Lung (tissue), 10 donors: ENCODE measurements at regions not wholly inside any gene's neighbourhood (a gene's known extent, or its start where the extent isn't known, plus 50 kb on each side); places are given as distances from the start of the nearest gene placed in this dataset. TPM values are rescaled to one million over a fixed set of nuclear protein-coding genes. Genes with fewer than 3 reads are reported as not detected.
A peak's percentile ranks its signal among the peaks of the same experiment; 100 is the strongest.
"Not testable (repeated sequence)": the region's sequence is repeated elsewhere in the genome, so short reads cannot be mapped to it uniquely, and the experiment has no call there.

Experiments used
- ATAC-seq: fragments of 200-7000 bp; cut with Tn5 transposase; one replicate; pipeline ENCODE4 v1.9.1; 2020; ENCODE audit warnings: moderate number of reproducible peaks; ENCODE audit not compliant: insufficient read depth, low FRiP score
- DNase-seq, 3 donors: peaks; one replicate each; pipeline ENCODE4 v3.0.0-alpha.2; 2013 to 2017
- H3K27ac ChIP-seq, 2 donors: one replicate each; pipeline ENCODE4 v1.5.1; 2013; ENCODE audit warnings: mild to moderate bottlenecking in 2 of 2, moderate library complexity in 2 of 2, control low read depth in 1 of 2, inconsistent platforms in 1 of 2, low read depth in 1 of 2, low read length in 1 of 2
- H3K27me3 ChIP-seq, 3 donors: one replicate each; pipeline ENCODE4 v1.5.1; 2013; ENCODE audit warnings: low read length in 2 of 3; ENCODE audit not compliant: control insufficient read depth in 3 of 3, insufficient read depth in 3 of 3
- H3K36me3 ChIP-seq, 4 donors: one replicate each; pipeline ENCODE4 v1.5.1; 2013; ENCODE audit warnings: low read length in 4 of 4, mild to moderate bottlenecking in 1 of 4, moderate library complexity in 1 of 4; ENCODE audit not compliant: control insufficient read depth in 4 of 4, insufficient read depth in 4 of 4
- H3K4me1 ChIP-seq, 5 donors: one replicate each; pipeline ENCODE4 v1.5.1; 2013; ENCODE audit warnings: low read length in 5 of 5, mild to moderate bottlenecking in 2 of 5, moderate library complexity in 1 of 5; ENCODE audit not compliant: control insufficient read depth in 5 of 5, insufficient read depth in 5 of 5
- H3K4me3 ChIP-seq: one replicate; pipeline ENCODE4 v1.5.1; 2013; ENCODE audit warnings: mild to moderate bottlenecking, control low read depth, moderate library complexity
- H3K9ac ChIP-seq, 2 donors: one replicate each; pipeline ENCODE4 v1.5.1; 2013; ENCODE audit warnings: low read length in 2 of 2, control low read depth in 1 of 2; ENCODE audit not compliant: insufficient read depth in 1 of 2
- H3K9me3 ChIP-seq, 4 donors: one replicate each; pipeline ENCODE4 v1.5.1; 2013; ENCODE audit warnings: low read length in 3 of 4, mild to moderate bottlenecking in 1 of 4, moderate library complexity in 1 of 4; ENCODE audit not compliant: control insufficient read depth in 4 of 4, insufficient read depth in 3 of 4
- WGBS, 2 donors: extraction: QIAGEN DNeasy Blood & Tissue Kit; methylation state at CpG; one replicate each; pipeline ENCODE4 v1.1.7; 2013; 5-methylcytosine and 5-hydroxymethylcytosine counted together
- small RNA-seq: library from RNA; depleted of rRNA; stranded (forward); fragments of <200 nt; gene quantifications from one replicate; pipeline ENCODE3, GENCODE V24; 2014; ENCODE audit warnings: low replicate concordance
- donor health status: Bipolar disorder and iron deficiency.
- donor health status: healthy.
- donor health status: DM: yes; HTN: yes; CAD: no.

DNA sequence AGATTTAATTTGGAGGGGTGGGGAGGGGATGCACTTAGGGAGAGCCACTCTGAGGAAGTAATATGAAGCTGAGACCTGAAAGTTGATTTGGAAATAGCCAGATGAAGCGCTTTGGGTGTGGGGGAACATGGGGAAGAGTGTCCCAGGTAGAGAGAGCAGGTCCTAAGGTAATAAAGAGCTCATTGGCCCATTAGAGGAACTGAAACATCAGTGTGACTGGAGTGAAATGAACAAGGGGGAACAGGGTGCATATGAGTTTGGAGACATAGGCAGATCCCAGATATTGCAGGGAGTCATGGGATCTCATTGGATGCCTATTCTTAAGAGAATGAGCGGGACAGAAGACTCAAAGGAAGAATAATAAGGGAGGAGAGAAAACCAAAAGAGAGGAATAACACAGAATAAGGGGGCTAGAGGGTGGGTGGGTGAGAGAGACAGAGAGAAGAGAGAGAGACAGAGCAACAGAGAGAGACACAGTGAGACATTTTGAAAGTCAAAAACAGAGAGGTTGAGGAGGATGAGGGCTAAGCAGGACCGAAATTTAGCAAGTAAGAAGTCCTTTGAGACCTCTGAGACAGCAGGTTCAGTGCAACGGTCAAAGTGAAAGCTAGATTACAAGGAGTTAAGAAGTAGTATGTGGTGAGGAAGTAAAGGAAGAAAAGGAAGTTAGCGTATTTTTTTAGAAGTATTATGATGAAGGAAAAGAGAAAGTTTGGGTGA lies 54.1 kb upstream of the NOTCH2NLA start:
- H3K27ac ChIP-seq, H3K9me3 ChIP-seq, H3K36me3 ChIP-seq, H3K27me3 ChIP-seq, H3K9ac ChIP-seq, H3K4me3 ChIP-seq, H3K4me1 ChIP-seq, DNase-seq, ATAC-seq: not testable (repeated sequence)
- no CpG with 5 or more reads among the region's 5 CpGs for WGBS, 2 donors

DNA sequence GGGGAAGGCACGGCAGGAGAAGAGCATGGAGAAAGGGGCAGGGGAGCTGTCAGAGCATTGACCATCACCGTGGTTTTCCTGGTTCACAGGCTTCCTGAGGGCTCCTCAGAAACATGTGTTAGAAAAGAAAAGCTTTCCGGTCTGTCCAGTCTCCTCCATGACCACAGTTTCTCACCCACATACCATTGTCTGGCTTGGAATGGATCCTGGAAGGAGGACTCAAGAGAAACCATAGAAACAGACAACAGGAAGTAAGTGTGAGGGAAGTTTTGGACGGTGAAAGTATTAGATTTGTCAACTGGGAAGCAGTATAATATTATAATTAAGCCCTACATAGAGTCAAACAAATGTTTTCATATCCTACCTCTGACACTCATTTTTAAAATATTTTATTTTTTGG lies 52.7 kb upstream of the NOTCH2NLA start:
- WGBS, 2 donors: no CpG with 5 or more reads among the region's 4 CpGs
- ATAC-seq, H3K36me3 ChIP-seq, H3K9ac ChIP-seq, DNase-seq, H3K27ac ChIP-seq, H3K4me1 ChIP-seq, H3K9me3 ChIP-seq, H3K4me3 ChIP-seq, H3K27me3 ChIP-seq: not testable (repeated sequence)

DNA sequence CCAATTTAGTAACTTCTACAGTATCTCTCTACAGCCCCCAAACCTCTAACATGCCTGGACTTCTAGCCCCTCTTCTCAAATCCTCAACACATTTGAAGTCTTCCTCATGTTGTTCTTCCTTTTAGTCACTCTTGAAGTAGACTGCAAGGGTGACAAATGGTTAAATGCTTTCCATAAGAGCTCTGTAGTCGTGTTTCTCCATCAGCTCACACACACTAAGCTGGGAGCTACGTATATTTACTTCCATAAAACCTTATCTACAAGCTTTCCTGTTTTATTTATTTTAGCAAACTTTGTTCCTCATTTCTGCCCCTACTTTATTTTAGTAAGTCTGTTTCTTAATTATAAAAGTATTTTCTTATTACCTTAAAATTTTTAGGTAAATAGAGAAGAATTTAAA lies 49.9 kb upstream of the NOTCH2NLA start:
- not testable (repeated sequence) for H3K27me3 ChIP-seq, ATAC-seq, DNase-seq, H3K9ac ChIP-seq, H3K9me3 ChIP-seq, H3K4me3 ChIP-seq, H3K36me3 ChIP-seq, H3K27ac ChIP-seq, H3K4me1 ChIP-seq
- no CpG with 5 or more reads among the region's 2 CpGs for WGBS, 2 donors

Small RNA genes lying in the stretch of these regions (small RNA-seq; reads per million reads assigned to genes)
- gene RF00003 (1.0 reads per million, percentile 82 among the genes with 10 or more reads in this experiment), gene RF00619 (not detected), gene RNA5SP536 (not detected), gene RNU6-1071P (not detected)
